ENCODE measurements at regions not wholly inside any gene's neighbourhood (a gene's known extent, or its start where the extent isn't known, plus 50 kb on each side); places are given as distances from the start of the nearest gene placed in this dataset.

GRCh38 chr4:3715855-3716630 lies 50.1 kb upstream of the ADRA2C start:
- DNase-seq, result no peak

- DNase-seq, result no peak
Measured at GRCh38 chr4:3715061-3715854, 50.9 kb upstream of the ADRA2C start.

- no peak for DNase-seq
Measured at GRCh38 chr4:3714642-3715001, 51.6 kb upstream of the ADRA2C start.

GRCh38 chr4:3713817-3714641 lies 52.2 kb upstream of the ADRA2C start:
- DNase-seq, result no peak

- DNase-seq, result no peak
Measured at GRCh38 chr4:3713346-3713745, 52.8 kb upstream of the ADRA2C start.

- DNase-seq, result no peak
Measured at GRCh38 chr4:3712936-3713335, 53.2 kb upstream of the ADRA2C start.

- no peak for DNase-seq
Measured at GRCh38 chr4:3712112-3712805, 53.9 kb upstream of the ADRA2C start.

GRCh38 chr4:3711183-3712111 lies 54.7 kb upstream of the ADRA2C start:
- DNase-seq, result no peak

- DNase-seq, result no peak
Measured at GRCh38 chr4:3710451-3711182, 55.6 kb upstream of the ADRA2C start.

GRCh38 chr4:3709846-3710441 lies 56.2 kb upstream of the ADRA2C start:
- no peak for DNase-seq

GRCh38 chr4:3709061-3709845 lies 56.9 kb upstream of the ADRA2C start:
- no peak for DNase-seq

- no peak for DNase-seq
Measured at GRCh38 chr4:3708611-3709010, 57.6 kb upstream of the ADRA2C start.

- DNase-seq, result no peak
Measured at GRCh38 chr4:3708103-3708510, 58.1 kb upstream of the ADRA2C start.

GRCh38 chr4:3707423-3708102 lies 58.6 kb upstream of the ADRA2C start:
- no peak for DNase-seq

- DNase-seq, result no peak
Measured at GRCh38 chr4:3706565-3707422, 59.4 kb upstream of the ADRA2C start.

- no peak for DNase-seq
Measured at GRCh38 chr4:3706111-3706511, 60.1 kb upstream of the ADRA2C start.

- DNase-seq, result no peak
Measured at GRCh38 chr4:3705236-3705987, 60.8 kb upstream of the ADRA2C start.

All from stimulated activated CD4-positive, alpha-beta T cell treated with anti-CD3 and anti-CD28 coated beads, Interleukin-4, amount 100 ng/mL, for 4 hours (primary cell).